PC-3 (cell line): ENCODE measurements at regions not wholly inside any gene's neighbourhood (a gene's known extent, or its start where the extent isn't known, plus 50 kb on each side); places are given as distances from the start of the nearest gene placed in this dataset.

Experiments used
- ATAC-seq: fragments of 200-7000 bp; cut with Tn5 transposase; 2 replicates; pipeline ENCODE4 v1.9.1; 2020; ENCODE audit warnings: mild to moderate bottlenecking, moderate library complexity
- BruUV-seq: library from RNA; stranded (reverse); fragments of 400-500 nt; replicated peaks from 2 replicates; lab custom pipeline; 2021; lab: Mats Ljungman, UMichigan
- CTCF ChIA-PET: fragments of 300-600 bp; sonication (Branson Sonifier 250); formaldehyde crosslinking; loops from one replicate; lab custom pipeline; 2022; ENCODE audit warnings: antibody characterized with exemption; lab: Charles Lee
- POLR2A ChIA-PET: fragments of 300-600 bp; sonication (Branson Sonifier 250); formaldehyde crosslinking; loops from one replicate; lab custom pipeline; 2022; ENCODE audit warnings: antibody characterized with exemption; ENCODE audit not compliant: unreplicated experiment; lab: Charles Lee
- DNase-seq: peaks from one replicate; pipeline ENCODE4 v3.0.0-alpha.2; 2015
- H2AFZ ChIP-seq: fragments of 300-600 bp; sonication (generic); 2 replicates; pipeline ENCODE4 v1.6.0; 2016; ENCODE audit warnings: antibody characterized with exemption, low read length
- H3F3A ChIP-seq: fragments of 300-600 bp; sonication (generic); one replicate; pipeline ENCODE4 v1.6.0; 2017; ENCODE audit warnings: antibody characterized with exemption, low read length, control low read depth, mild to moderate bottlenecking; ENCODE audit not compliant: unreplicated experiment
- H3K27ac ChIP-seq: fragments of 300-600 bp; sonication (generic); 2 replicates; pipeline ENCODE4 v1.5.1; 2016; ENCODE audit warnings: mild to moderate bottlenecking, low read length
- H3K27me3 ChIP-seq: fragments of 300-600 bp; sonication (generic); 2 replicates; pipeline ENCODE4 v1.6.1; 2016; ENCODE audit warnings: low read length, mixed read lengths
- H3K36me3 ChIP-seq: fragments of 300-600 bp; sonication (generic); 2 replicates; pipeline ENCODE4 v1.6.1; 2016; ENCODE audit warnings: low read depth, mixed run types, low read length, mixed read lengths
- H3K4me1 ChIP-seq: fragments of 300-600 bp; sonication (generic); 2 replicates; pipeline ENCODE4 v1.5.1; 2016; ENCODE audit warnings: low read length; ENCODE audit not compliant: insufficient read depth
- H3K4me2 ChIP-seq: fragments of 300-600 bp; sonication (generic); 2 replicates; pipeline ENCODE4 v1.6.0; 2016; ENCODE audit warnings: low read length
- H3K4me3 ChIP-seq: fragments of 300-600 bp; sonication (generic); 2 replicates; pipeline ENCODE4 v1.5.1; 2016; ENCODE audit warnings: mild to moderate bottlenecking, low read length, mixed read lengths
- H3K79me2 ChIP-seq: fragments of 300-600 bp; sonication (generic); 2 replicates; pipeline ENCODE4 v1.6.1; 2017; ENCODE audit warnings: low read length, mixed read lengths
- H3K9ac ChIP-seq: fragments of 300-600 bp; sonication (generic); 2 replicates; pipeline ENCODE4 v1.6.0; 2016; ENCODE audit warnings: mild to moderate bottlenecking, low read length
- H3K9me2 ChIP-seq: fragments of 300-600 bp; sonication (generic); replicated peaks from 2 replicates; pipeline ENCODE4 v1.6.1; 2016; ENCODE audit warnings: mixed run types, low read length, mixed read lengths
- H3K9me3 ChIP-seq: fragments of 300-600 bp; sonication (generic); 2 replicates; pipeline ENCODE4 v1.6.1; 2016; ENCODE audit warnings: low read length, mixed read lengths
- H4K20me1 ChIP-seq: fragments of 300-600 bp; sonication (generic); 2 replicates; pipeline ENCODE4 v1.6.1; 2016; ENCODE audit warnings: low read length, mixed read lengths
- EZH2 ChIP-seq: fragments of 300-600 bp; sonication (generic); IDR thresholded peaks from one replicate; pipeline ENCODE4 v1.6.1; 2017; ENCODE audit warnings: antibody characterized with exemption, mild to moderate bottlenecking, low read length; ENCODE audit not compliant: unreplicated experiment
- EZH2phosphoT487 ChIP-seq: fragments of 300-600 bp; sonication (generic); IDR thresholded peaks from 2 replicates; pipeline ENCODE4 v1.6.1; 2018; ENCODE audit warnings: mild to moderate bottlenecking, antibody characterized with exemption, low read length, borderline replicate concordance
- intact Hi-C: fragments of 100-400 bp; cut with micrococcal nuclease; formaldehyde crosslinking; loops from 2 replicates; pipeline ENCODE4 v1.9.0; 2023
- TF ChIP-seq, protein P1 (sequence below): fragments of 300-600 bp; sonication (generic); conservative IDR thresholded peaks from 2 replicates; pipeline ENCODE4 v1.5.1; 2017; ENCODE audit warnings: antibody characterized with exemption, low read depth, mild to moderate bottlenecking, low read length

DNA sequence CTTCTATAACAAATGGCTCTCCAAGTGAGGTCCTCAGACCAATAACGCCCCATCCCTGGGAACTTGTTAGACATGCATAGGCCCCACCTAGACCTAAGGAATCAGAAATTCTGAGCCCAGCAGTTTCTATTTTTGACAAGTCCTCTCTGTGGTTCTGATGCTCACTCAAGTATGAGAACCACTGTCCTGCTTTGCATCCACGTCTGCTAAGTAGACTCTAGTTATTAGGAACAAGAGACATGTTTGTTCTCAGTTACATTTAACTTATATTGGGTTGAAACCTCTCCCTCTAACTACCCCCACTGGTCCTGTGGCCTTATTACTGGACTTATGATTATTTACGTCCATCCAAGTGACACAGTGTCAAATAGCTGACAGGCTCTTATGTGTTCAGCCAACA is 70.3 kb downstream of the TMEM17 start:
- no peak for ATAC-seq
- intact Hi-C loops = no loop called here
- H3K27ac ChIP-seq = no peak overlapping the region
- no peak overlapping the region for H2AFZ ChIP-seq
- BruUV-seq = no TSS peak
- no peaks in the 10 kb centered on the region for H3K79me2 ChIP-seq
- ChIA-PET POLR2A (no interaction called here), CTCF (no interaction called here)
- H3K9ac ChIP-seq = no peak overlapping the region
- TF ChIP-seq EZH2phosphoT487 (no peak), EZH2 (no peak)
- TF ChIP-seq, protein P1, sequence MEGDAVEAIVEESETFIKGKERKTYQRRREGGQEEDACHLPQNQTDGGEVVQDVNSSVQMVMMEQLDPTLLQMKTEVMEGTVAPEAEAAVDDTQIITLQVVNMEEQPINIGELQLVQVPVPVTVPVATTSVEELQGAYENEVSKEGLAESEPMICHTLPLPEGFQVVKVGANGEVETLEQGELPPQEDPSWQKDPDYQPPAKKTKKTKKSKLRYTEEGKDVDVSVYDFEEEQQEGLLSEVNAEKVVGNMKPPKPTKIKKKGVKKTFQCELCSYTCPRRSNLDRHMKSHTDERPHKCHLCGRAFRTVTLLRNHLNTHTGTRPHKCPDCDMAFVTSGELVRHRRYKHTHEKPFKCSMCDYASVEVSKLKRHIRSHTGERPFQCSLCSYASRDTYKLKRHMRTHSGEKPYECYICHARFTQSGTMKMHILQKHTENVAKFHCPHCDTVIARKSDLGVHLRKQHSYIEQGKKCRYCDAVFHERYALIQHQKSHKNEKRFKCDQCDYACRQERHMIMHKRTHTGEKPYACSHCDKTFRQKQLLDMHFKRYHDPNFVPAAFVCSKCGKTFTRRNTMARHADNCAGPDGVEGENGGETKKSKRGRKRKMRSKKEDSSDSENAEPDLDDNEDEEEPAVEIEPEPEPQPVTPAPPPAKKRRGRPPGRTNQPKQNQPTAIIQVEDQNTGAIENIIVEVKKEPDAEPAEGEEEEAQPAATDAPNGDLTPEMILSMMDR = no peak
- H3K4me2 ChIP-seq = no peak overlapping the region
- no peaks in the 10 kb centered on the region for H4K20me1 ChIP-seq
- H3K36me3 ChIP-seq = no peaks in the 10 kb centered on the region
- no peaks in the 10 kb centered on the region for H3K4me1 ChIP-seq
- H3K27me3 ChIP-seq = no peaks in the 10 kb centered on the region
- no peaks in the 10 kb centered on the region for H3K9me3 ChIP-seq
- no peaks in the 10 kb centered on the region for H3F3A ChIP-seq
- DNase-seq = no peak
- no peak overlapping the region for H3K4me3 ChIP-seq
- no peaks in the 10 kb centered on the region for H3K9me2 ChIP-seq

GRCh38 chr2:62432407-62432806 is 73.6 kb downstream of the TMEM17 start:
- no peaks in the 10 kb centered on the region for H3K27me3 ChIP-seq
- H3K4me3 ChIP-seq = no peak overlapping the region
- no peaks in the 10 kb centered on the region for H3K4me1 ChIP-seq
- intact Hi-C loops = no loop called here
- no peak for ATAC-seq
- no peak overlapping the region for H3K4me2 ChIP-seq
- H3K27ac ChIP-seq = no peak overlapping the region
- POLR2A ChIA-PET = no interaction called here
- DNase-seq = no peak
- no TSS peak for BruUV-seq
- no peak overlapping the region for H2AFZ ChIP-seq
- no peaks in the 10 kb centered on the region for H3F3A ChIP-seq
- H3K36me3 ChIP-seq = no peaks in the 10 kb centered on the region
- H3K79me2 ChIP-seq = no peaks in the 10 kb centered on the region
- H4K20me1 ChIP-seq = no peaks in the 10 kb centered on the region
- CTCF ChIA-PET = no interaction called here
- H3K9ac ChIP-seq = no peak overlapping the region
- no peaks in the 10 kb centered on the region for H3K9me2 ChIP-seq
- TF ChIP-seq EZH2phosphoT487 = no peak
- no peak for TF ChIP-seq EZH2
- TF ChIP-seq, protein P1 = no peak
- H3K9me3 ChIP-seq = no peaks in the 10 kb centered on the region

DNA sequence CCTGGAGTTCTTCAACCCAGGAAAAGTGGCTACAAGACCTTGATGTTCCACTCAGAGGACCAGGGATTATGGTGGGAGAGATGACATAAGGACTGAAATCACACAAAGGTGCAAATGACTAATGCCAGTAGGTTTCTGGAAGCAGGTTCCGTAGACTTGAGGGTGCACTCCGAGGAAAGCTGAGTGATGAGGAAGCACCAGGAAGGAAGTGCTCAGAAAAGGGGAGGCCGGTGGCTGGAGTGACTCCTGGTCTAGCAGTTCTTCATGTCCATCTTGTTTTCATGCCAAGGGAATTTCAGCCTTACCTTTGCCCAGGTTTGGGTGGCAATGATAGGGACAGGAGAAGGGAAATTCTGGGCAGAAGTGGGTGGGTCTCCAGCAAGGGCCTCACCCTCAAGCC is 74.5 kb downstream of the TMEM17 start:
- CTCF ChIA-PET = no interaction called here
- no peaks in the 10 kb centered on the region for H4K20me1 ChIP-seq
- no peaks in the 10 kb centered on the region for H3F3A ChIP-seq
- no peak overlapping the region for H2AFZ ChIP-seq
- TF ChIP-seq EZH2phosphoT487 (no peak), EZH2 (no peak)
- TF ChIP-seq, protein P1 = no peak
- POLR2A ChIA-PET = no interaction called here
- no peak for DNase-seq
- no TSS peak for BruUV-seq
- H3K27ac ChIP-seq = no peak overlapping the region
- H3K4me1 ChIP-seq = no peaks in the 10 kb centered on the region
- no peak overlapping the region for H3K4me3 ChIP-seq
- H3K36me3 ChIP-seq = no peaks in the 10 kb centered on the region
- no peak overlapping the region for H3K9ac ChIP-seq
- no peak overlapping the region for H3K4me2 ChIP-seq
- no peaks in the 10 kb centered on the region for H3K9me3 ChIP-seq
- ATAC-seq = no peak
- H3K79me2 ChIP-seq = no peaks in the 10 kb centered on the region
- intact Hi-C loops = no loop called here
- H3K9me2 ChIP-seq = no peaks in the 10 kb centered on the region
- no peaks in the 10 kb centered on the region for H3K27me3 ChIP-seq
